GM21526 (cell line): ENCODE measurements at regions not wholly inside any gene's neighbourhood (a gene's known extent, or its start where the extent isn't known, plus 50 kb on each side); places are given as distances from the start of the nearest gene placed in this dataset.
"Not testable (repeated sequence)": the region's sequence is repeated elsewhere in the genome, so short reads cannot be mapped to it uniquely, and the experiment has no call there.

ENCODE experiments used
- ATAC-seq: cut with Tn5 transposase; IDR thresholded peaks from one replicate; pipeline ENCODE4 v1.9.1; 2021; ENCODE audit warnings: moderate library complexity; ENCODE audit not compliant: unreplicated experiment, low FRiP score

- ATAC-seq, result no peak
These were observed 215.2 kb upstream of the GK2 start for GRCh38 chr4:79623021-79623870.

- ATAC-seq, result no peak
These were observed 213.0 kb upstream of the GK2 start for GRCh38 chr4:79621061-79621460.

GRCh38 chr4:79620617-79621016 lies 212.6 kb upstream of the GK2 start:
- no peak for ATAC-seq

- no peak for ATAC-seq
These were observed 205.4 kb upstream of the GK2 start for GRCh38 chr4:79613269-79613935.

- no peak for ATAC-seq
These were observed 203.0 kb upstream of the GK2 start for GRCh38 chr4:79611026-79611425.

- no peak for ATAC-seq
These were observed 201.8 kb upstream of the GK2 start for GRCh38 chr4:79609817-79610216.

- no peak for ATAC-seq
These were observed 200.0 kb upstream of the GK2 start for GRCh38 chr4:79607979-79608378.

- no peak for ATAC-seq
These were observed 196.1 kb upstream of the GK2 start for GRCh38 chr4:79604152-79604551.

GRCh38 chr4:79603681-79604080 lies 195.7 kb upstream of the GK2 start:
- ATAC-seq, result peak; percentile 60

- no peak for ATAC-seq
These were observed 191.7 kb upstream of the GK2 start for GRCh38 chr4:79599691-79600090.

- no peak for ATAC-seq
These were observed 190.8 kb upstream of the GK2 start for GRCh38 chr4:79598801-79599200.

GRCh38 chr4:79598214-79598613 lies 190.2 kb upstream of the GK2 start:
- no peak for ATAC-seq

- no peak for ATAC-seq
These were observed 189.2 kb upstream of the GK2 start for GRCh38 chr4:79597266-79597665.

GRCh38 chr4:79592218-79592617 lies 184.2 kb upstream of the GK2 start:
- ATAC-seq, result not testable (repeated sequence)

GRCh38 chr4:79588679-79589078 lies 180.7 kb upstream of the GK2 start:
- no peak for ATAC-seq

- ATAC-seq, result not testable (repeated sequence)
These were observed 179.2 kb upstream of the GK2 start for GRCh38 chr4:79587207-79587606.

GRCh38 chr4:79585834-79586233 lies 177.8 kb upstream of the GK2 start:
- no peak for ATAC-seq

GRCh38 chr4:79585330-79585729 lies 177.3 kb upstream of the GK2 start:
- no peak for ATAC-seq

- ATAC-seq, result no peak
These were observed 176.9 kb upstream of the GK2 start for GRCh38 chr4:79584902-79585301.

- ATAC-seq, result no peak
These were observed 176.3 kb upstream of the GK2 start for GRCh38 chr4:79584352-79584751.

GRCh38 chr4:79578606-79579005 lies 170.6 kb upstream of the GK2 start:
- no peak for ATAC-seq

GRCh38 chr4:79576429-79576753 lies 168.4 kb upstream of the GK2 start:
- peak; percentile 68 for ATAC-seq
